Mesendoderm (in vitro differentiated cells): ENCODE measurements at regions not wholly inside any gene's neighbourhood (a gene's known extent, or its start where the extent isn't known, plus 50 kb on each side); places are given as distances from the start of the nearest gene placed in this dataset.
"Not testable (repeated sequence)": the region's sequence is repeated elsewhere in the genome, so short reads cannot be mapped to it uniquely, and the experiment has no call there.

ENCODE experiments used
- DNase-seq: peaks from one replicate; pipeline ENCODE4 v3.0.0; 2013
- H2AK5ac ChIP-seq: 2 replicates; pipeline ENCODE4 v1.6.1; 2013; ENCODE audit warnings: low read length, inconsistent platforms
- H2BK120ac ChIP-seq: 2 replicates; pipeline ENCODE4 v1.6.1; 2013; ENCODE audit warnings: low read depth, mild to moderate bottlenecking, low read length, moderate library complexity, mixed read lengths
- H2BK15ac ChIP-seq: replicated peaks from 2 replicates; pipeline ENCODE4 v1.6.1; 2013; ENCODE audit warnings: low read depth, mild to moderate bottlenecking, moderate library complexity
- H2BK5ac ChIP-seq: 2 replicates; pipeline ENCODE4 v1.6.1; 2013; ENCODE audit warnings: low read length, inconsistent platforms
- H3K18ac ChIP-seq: 2 replicates; pipeline ENCODE4 v1.6.1; 2013; ENCODE audit warnings: mild to moderate bottlenecking, low read length, mixed read lengths
- H3K23ac ChIP-seq: one replicate; pipeline ENCODE4 v1.6.1; 2013; ENCODE audit warnings: low read length
- H3K27ac ChIP-seq: 2 replicates; pipeline ENCODE4 v1.5.1; 2013; ENCODE audit warnings: low read depth, mild to moderate bottlenecking, inconsistent platforms, low read length, moderate library complexity
- H3K27me3 ChIP-seq: 2 replicates; pipeline ENCODE4 v1.6.1; 2013; ENCODE audit warnings: low read length, control low read depth, mild to moderate bottlenecking, inconsistent platforms; ENCODE audit not compliant: insufficient read depth, poor library complexity
- H3K36me3 ChIP-seq: 2 replicates; pipeline ENCODE4 v1.6.1; 2013; ENCODE audit warnings: low read length, inconsistent platforms; ENCODE audit not compliant: control insufficient read depth, insufficient read depth
- H3K4ac ChIP-seq: one replicate; pipeline ENCODE4 v1.6.1; 2013; ENCODE audit warnings: low read depth, mild to moderate bottlenecking, low read length, moderate library complexity
- H3K4me1 ChIP-seq: 2 replicates; pipeline ENCODE4 v1.6.1; 2013; ENCODE audit warnings: low read depth, low read length, inconsistent platforms; ENCODE audit not compliant: control insufficient read depth
- H3K4me2 ChIP-seq: 2 replicates; pipeline ENCODE4 v1.6.1; 2013; ENCODE audit warnings: low read length
- H3K4me3 ChIP-seq: 2 replicates; pipeline ENCODE4 v1.5.1; 2013; ENCODE audit warnings: mild to moderate bottlenecking, low read length
- H3K56ac ChIP-seq: one replicate; pipeline ENCODE4 v1.6.1; 2013; ENCODE audit warnings: low read length
- H3K79me1 ChIP-seq: 2 replicates; pipeline ENCODE4 v1.6.1; 2013; ENCODE audit warnings: low read length, inconsistent platforms
- H3K79me2 ChIP-seq: 2 replicates; pipeline ENCODE4 v1.6.1; 2013; ENCODE audit warnings: mild to moderate bottlenecking, low read length; ENCODE audit not compliant: control insufficient read depth, insufficient read depth
- H3K9ac ChIP-seq: 2 replicates; pipeline ENCODE4 v1.6.1; 2013; ENCODE audit warnings: low read length, inconsistent platforms
- H4K5ac ChIP-seq: one replicate; pipeline ENCODE4 v1.6.1; 2013; ENCODE audit warnings: low read length
- H4K8ac ChIP-seq: one replicate; pipeline ENCODE4 v1.6.1; 2013; ENCODE audit warnings: low read depth, mild to moderate bottlenecking, control low read depth, low read length, moderate library complexity
- WGBS: extraction: QIAGEN DNeasy Blood & Tissue Kit; methylation state at CpG from one replicate; pipeline ENCODE4 v1.1.7; 2013; ENCODE audit warnings: low lambda C conversion rate, missing lambda C conversion rate; ENCODE audit not compliant: insufficient coverage; ENCODE audit errors: extremely low coverage; 5-methylcytosine and 5-hydroxymethylcytosine counted together

DNA sequence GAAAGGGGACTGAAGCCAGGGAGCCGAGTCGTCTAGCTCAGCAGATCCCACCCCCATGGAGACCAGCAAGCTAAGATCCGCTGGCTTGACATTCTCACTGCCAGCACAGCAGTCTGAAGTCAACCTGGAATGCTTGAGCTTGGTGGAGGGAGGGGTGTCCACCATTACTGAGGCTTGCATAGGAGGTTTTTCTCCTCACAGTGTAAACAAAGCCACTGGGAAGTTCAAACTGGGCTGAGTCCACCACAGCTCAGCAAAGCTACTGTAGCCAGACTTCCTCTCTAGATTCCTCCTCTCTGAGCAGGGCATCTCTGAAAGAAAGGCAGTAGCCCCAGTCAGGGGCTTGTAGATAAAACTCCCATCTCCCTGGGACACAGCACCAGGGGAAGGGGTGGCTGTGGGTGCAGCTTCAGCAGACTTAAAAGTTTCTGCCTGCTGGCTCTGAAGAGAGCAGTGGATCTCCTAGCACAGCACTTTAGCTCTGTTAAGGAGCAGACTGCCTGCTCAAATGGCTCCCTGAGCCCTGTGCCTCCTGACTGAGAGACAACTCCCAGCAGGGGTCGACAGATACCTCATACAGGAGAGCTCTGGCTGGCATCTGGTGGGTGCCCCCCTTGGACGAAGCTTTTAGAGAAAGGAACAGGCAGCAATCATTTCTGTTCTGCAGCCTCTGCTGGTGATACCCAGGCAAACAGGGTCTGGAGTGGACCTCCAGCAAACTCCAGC, 942.0 kb upstream of the ROBO1 start:
- H4K5ac ChIP-seq, H3K4me2 ChIP-seq, H3K4me3 ChIP-seq, H2BK120ac ChIP-seq, H3K56ac ChIP-seq, H2AK5ac ChIP-seq, H3K18ac ChIP-seq, H3K4ac ChIP-seq, H4K8ac ChIP-seq, H3K27me3 ChIP-seq, H3K9ac ChIP-seq, H3K36me3 ChIP-seq, H2BK15ac ChIP-seq, H3K27ac ChIP-seq, H3K4me1 ChIP-seq, H3K23ac ChIP-seq, H2BK5ac ChIP-seq, DNase-seq, H3K79me1 ChIP-seq, H3K79me2 ChIP-seq: not testable (repeated sequence)
- no CpG with 5 or more reads among the region's 5 CpGs for WGBS

- Histone ChIP-seq H4K5ac (no peak overlapping the region), H2BK120ac (no peak overlapping the region), H3K27me3 (no peaks in the 10 kb centered on the region), H3K4me2 (no peak overlapping the region), H3K4ac (no peak overlapping the region), H2AK5ac (no peak overlapping the region), H4K8ac (no peak overlapping the region), H3K79me1 (no peaks in the 10 kb centered on the region), H2BK15ac (no peak overlapping the region), H3K27ac (no peak overlapping the region), H3K9ac (no peak overlapping the region), H2BK5ac (no peak overlapping the region), H3K56ac (no peak overlapping the region), H3K4me3 (no peak overlapping the region), H3K18ac (no peak overlapping the region), H3K36me3 (no peaks in the 10 kb centered on the region), H3K4me1 (no peaks in the 10 kb centered on the region), H3K79me2 (no peaks in the 10 kb centered on the region), H3K23ac (no peak overlapping the region)
- no CpG with 5 or more reads among the region's 1 CpG for WGBS
- no peak for DNase-seq
These were observed 937.5 kb upstream of the ROBO1 start for GRCh38 chr3:80705290-80705689.

GRCh38 chr3:80701349-80701748, 933.6 kb upstream of the ROBO1 start:
- H4K5ac ChIP-seq = no peak overlapping the region
- H2BK5ac ChIP-seq = no peak overlapping the region
- no peak overlapping the region for H3K4me2 ChIP-seq
- H3K4me1 ChIP-seq = no peaks in the 10 kb centered on the region
- H3K9ac ChIP-seq = no peak overlapping the region
- no peak overlapping the region for H3K56ac ChIP-seq
- no peak overlapping the region for H3K27ac ChIP-seq
- no peak overlapping the region for H4K8ac ChIP-seq
- no peaks in the 10 kb centered on the region for H3K36me3 ChIP-seq
- DNase-seq = no peak
- no peak overlapping the region for H2AK5ac ChIP-seq
- H3K4me3 ChIP-seq = no peak overlapping the region
- no peak overlapping the region for H3K23ac ChIP-seq
- H3K18ac ChIP-seq = no peak overlapping the region
- H3K79me2 ChIP-seq = no peaks in the 10 kb centered on the region
- no peaks in the 10 kb centered on the region for H3K79me1 ChIP-seq
- H2BK120ac ChIP-seq = no peak overlapping the region
- H3K4ac ChIP-seq = no peak overlapping the region
- no peaks in the 10 kb centered on the region for H3K27me3 ChIP-seq
- no CpG with 5 or more reads among the region's 1 CpG for WGBS
- no peak overlapping the region for H2BK15ac ChIP-seq

- no peak for DNase-seq
- Histone ChIP-seq H3K36me3 (no peaks in the 10 kb centered on the region), H3K56ac (no peak overlapping the region), H2AK5ac (no peak overlapping the region), H3K27ac (no peak overlapping the region), H3K23ac (no peak overlapping the region), H3K18ac (no peak overlapping the region), H3K79me2 (no peaks in the 10 kb centered on the region), H3K4me1 (no peaks in the 10 kb centered on the region), H3K9ac (no peak overlapping the region), H2BK120ac (no peak overlapping the region), H3K4ac (no peak overlapping the region), H4K8ac (no peak overlapping the region), H3K79me1 (no peaks in the 10 kb centered on the region), H3K27me3 (no peaks in the 10 kb centered on the region), H2BK15ac (no peak overlapping the region), H2BK5ac (no peak overlapping the region), H3K4me2 (no peak overlapping the region), H3K4me3 (no peak overlapping the region), H4K5ac (no peak overlapping the region)
- WGBS = no CpG with 5 or more reads among the region's 2 CpGs
These were observed 929.5 kb upstream of the ROBO1 start for GRCh38 chr3:80697291-80697690.

DNA sequence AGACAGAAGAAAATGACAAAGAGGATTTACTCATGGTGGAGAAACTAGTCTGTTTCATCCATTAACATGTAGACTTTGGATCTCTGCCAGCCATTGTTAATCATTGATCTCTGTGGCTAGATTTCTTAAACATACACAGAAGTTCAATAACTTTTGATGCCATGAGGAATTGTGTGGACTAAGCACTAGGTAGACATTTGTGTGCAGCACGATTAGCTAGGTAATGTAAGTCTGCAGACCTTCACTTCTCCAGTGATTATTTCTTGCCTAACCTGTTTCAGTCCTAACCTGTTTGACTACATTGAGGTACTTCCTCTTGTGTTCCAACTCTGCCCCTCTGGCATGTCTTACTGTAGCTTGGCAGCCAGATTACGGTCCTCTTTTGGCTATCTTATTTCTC, 928.5 kb upstream of the ROBO1 start:
- Histone ChIP-seq H3K9ac (no peak overlapping the region), H3K79me1 (no peaks in the 10 kb centered on the region), H3K27me3 (no peaks in the 10 kb centered on the region), H2AK5ac (no peak overlapping the region), H2BK120ac (no peak overlapping the region), H4K8ac (no peak overlapping the region), H2BK15ac (no peak overlapping the region), H3K79me2 (no peaks in the 10 kb centered on the region), H3K27ac (no peak overlapping the region), H3K4me3 (no peak overlapping the region), H3K4me2 (no peak overlapping the region), H3K18ac (no peak overlapping the region), H3K4me1 (no peaks in the 10 kb centered on the region), H3K56ac (no peak overlapping the region), H3K23ac (no peak overlapping the region), H3K4ac (no peak overlapping the region), H2BK5ac (no peak overlapping the region), H3K36me3 (no peaks in the 10 kb centered on the region), H4K5ac (no peak overlapping the region)
- DNase-seq = peak; percentile 31
- WGBS = no CpG with 5 or more reads among the region's 2 CpGs

DNA sequence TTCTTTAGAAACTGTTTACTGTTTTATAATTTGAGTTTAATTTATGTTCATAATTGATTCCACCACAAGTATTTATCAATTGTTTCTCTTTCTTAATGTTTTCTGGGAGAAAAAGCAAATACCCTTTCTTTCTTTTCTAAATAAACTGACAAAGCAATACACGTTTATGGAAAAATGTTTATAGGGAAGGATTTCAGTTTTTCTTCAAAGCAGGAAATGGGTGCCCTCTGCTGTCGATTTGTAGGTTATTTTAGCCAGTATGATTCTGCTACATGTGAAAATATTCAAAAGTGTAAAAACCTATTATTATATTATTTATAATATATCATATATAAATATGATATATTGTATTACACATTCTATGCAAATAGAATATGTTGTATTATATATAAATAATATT, 921.0 kb upstream of the ROBO1 start:
- Histone ChIP-seq H4K5ac (no peak overlapping the region), H3K36me3 (no peaks in the 10 kb centered on the region), H3K79me2 (no peaks in the 10 kb centered on the region), H3K4me1 (no peaks in the 10 kb centered on the region), H3K27ac (no peak overlapping the region), H2BK15ac (no peak overlapping the region), H4K8ac (no peak overlapping the region), H3K79me1 (no peaks in the 10 kb centered on the region), H3K23ac (no peak overlapping the region), H2AK5ac (no peak overlapping the region), H3K4me2 (no peak overlapping the region), H3K56ac (no peak overlapping the region), H3K18ac (no peak overlapping the region), H2BK5ac (no peak overlapping the region), H3K27me3 (no peaks in the 10 kb centered on the region), H3K9ac (no peak overlapping the region), H2BK120ac (no peak overlapping the region), H3K4me3 (no peak overlapping the region), H3K4ac (no peak overlapping the region)
- DNase-seq = peak; percentile 13
- no CpG with 5 or more reads among the region's 2 CpGs for WGBS
